ENCODE measurements at regions not wholly inside any gene's neighbourhood (a gene's known extent, or its start where the extent isn't known, plus 50 kb on each side); places are given as distances from the start of the nearest gene placed in this dataset.

GRCh38 chr2:201956361-201956760 is 77.3 kb upstream of the FZD7 start:
- H3K27ac ChIP-seq = no peak overlapping the region

GRCh38 chr2:201957091-201957490 is 76.6 kb upstream of the FZD7 start:
- no peak overlapping the region for H3K27ac ChIP-seq
- TF ChIP-seq CTCF (IDR thresholded peaks at IDR 0.05) (no peak), POLR2AphosphoS5 (IDR thresholded peaks at IDR 0.05; ENCODE audit: insufficient read depth in 1 of 2, low read depth in 1 of 2) (no peak), POLR2A (IDR thresholded peaks at IDR 0.05) (no peak)
- no peak for DNase-seq (ENCODE audit: extremely low spot score in 2 of 2)
- H3K9me3 ChIP-seq = no peaks in the 10 kb centered on the region
- H3K4me1 ChIP-seq = peaks cover 12% of the 10 kb centered on the region
- H3K27me3 ChIP-seq = no peaks in the 10 kb centered on the region
- no peak overlapping the region for H3K4me3 ChIP-seq
- intact Hi-C loops (cut with DNase I) = no loop called here
- H3K36me3 ChIP-seq = no peaks in the 10 kb centered on the region

More at GRCh38 chr2:201956361-201956760, 77.3 kb upstream of the FZD7 start:
- Histone ChIP-seq H3K9me3 (no peaks in the 10 kb centered on the region), H3K27me3 (no peaks in the 10 kb centered on the region), H3K4me3 (no peak overlapping the region), H3K36me3 (no peaks in the 10 kb centered on the region), H3K4me1 (peaks cover 12% of the 10 kb centered on the region)
- intact Hi-C loops (cut with DNase I) = no loop called here
- DNase-seq (ENCODE audit: extremely low spot score in 2 of 2) = no peak
- TF ChIP-seq CTCF (IDR thresholded peaks at IDR 0.05) = no peak
- no peak for TF ChIP-seq POLR2A (IDR thresholded peaks at IDR 0.05)
- TF ChIP-seq POLR2AphosphoS5 (IDR thresholded peaks at IDR 0.05; ENCODE audit: insufficient read depth in 1 of 2, low read depth in 1 of 2) = no peak

DNA sequence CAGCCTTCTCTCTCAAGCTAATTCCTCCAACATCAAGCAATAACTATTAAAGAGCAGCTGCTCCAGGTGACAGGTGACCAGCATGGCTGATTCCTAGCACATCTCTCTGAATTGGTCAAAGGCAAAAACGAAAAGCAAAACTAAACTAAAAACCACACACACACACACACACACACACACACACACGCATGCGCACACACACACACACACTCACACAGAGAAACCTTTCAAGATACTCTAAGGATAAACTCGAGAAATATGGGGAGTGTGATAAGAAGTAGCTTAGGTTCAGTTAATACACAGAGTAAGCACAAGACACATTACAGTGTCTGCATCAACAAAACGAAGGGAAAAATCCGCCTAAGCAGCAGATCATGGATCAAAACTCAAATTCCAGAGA is 74.5 kb upstream of the FZD7 start:
- Histone ChIP-seq H3K4me1 (peaks cover 12% of the 10 kb centered on the region), H3K27me3 (no peaks in the 10 kb centered on the region), H3K9me3 (no peaks in the 10 kb centered on the region), H3K36me3 (no peaks in the 10 kb centered on the region), H3K4me3 (no peak overlapping the region), H3K27ac (no peak overlapping the region)
- no peak for TF ChIP-seq CTCF (IDR thresholded peaks at IDR 0.05)
- no peak for TF ChIP-seq POLR2AphosphoS5 (IDR thresholded peaks at IDR 0.05; ENCODE audit: insufficient read depth in 1 of 2, low read depth in 1 of 2)
- no peak for TF ChIP-seq POLR2A (IDR thresholded peaks at IDR 0.05)
- intact Hi-C loops (cut with DNase I) = no loop called here
- no peak for DNase-seq (ENCODE audit: extremely low spot score in 2 of 2)

DNA sequence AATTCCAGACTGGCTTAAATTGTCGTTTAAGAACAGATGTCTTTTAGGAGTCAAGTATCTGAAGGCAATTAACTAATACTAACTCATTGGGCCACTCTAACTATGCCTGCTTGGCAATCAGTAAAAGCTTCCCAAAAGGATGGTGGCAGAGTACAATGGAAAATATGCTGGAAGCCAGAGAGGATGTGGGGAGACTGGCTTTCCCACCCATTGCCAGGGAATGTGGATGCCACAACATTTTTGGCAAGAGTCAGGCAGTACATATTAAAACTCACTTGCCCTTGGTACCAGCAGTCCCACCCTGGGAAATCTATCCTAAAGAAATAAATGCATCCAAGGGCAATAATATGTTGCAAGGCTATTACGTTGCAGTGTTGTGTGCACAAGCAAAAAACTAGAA is 74.0 kb upstream of the FZD7 start:
- intact Hi-C loops (cut with DNase I) = no loop called here
- DNase-seq (ENCODE audit: extremely low spot score in 2 of 2) = no peak
- TF ChIP-seq POLR2AphosphoS5 (IDR thresholded peaks at IDR 0.05; ENCODE audit: insufficient read depth in 1 of 2, low read depth in 1 of 2) (no peak), POLR2A (IDR thresholded peaks at IDR 0.05) (no peak), CTCF (IDR thresholded peaks at IDR 0.05) (no peak)
- no peak overlapping the region for H3K4me3 ChIP-seq
- no peaks in the 10 kb centered on the region for H3K36me3 ChIP-seq
- peaks cover 12% of the 10 kb centered on the region for H3K4me1 ChIP-seq
- no peaks in the 10 kb centered on the region for H3K27me3 ChIP-seq
- H3K9me3 ChIP-seq = no peaks in the 10 kb centered on the region
- no peak overlapping the region for H3K27ac ChIP-seq

DNA sequence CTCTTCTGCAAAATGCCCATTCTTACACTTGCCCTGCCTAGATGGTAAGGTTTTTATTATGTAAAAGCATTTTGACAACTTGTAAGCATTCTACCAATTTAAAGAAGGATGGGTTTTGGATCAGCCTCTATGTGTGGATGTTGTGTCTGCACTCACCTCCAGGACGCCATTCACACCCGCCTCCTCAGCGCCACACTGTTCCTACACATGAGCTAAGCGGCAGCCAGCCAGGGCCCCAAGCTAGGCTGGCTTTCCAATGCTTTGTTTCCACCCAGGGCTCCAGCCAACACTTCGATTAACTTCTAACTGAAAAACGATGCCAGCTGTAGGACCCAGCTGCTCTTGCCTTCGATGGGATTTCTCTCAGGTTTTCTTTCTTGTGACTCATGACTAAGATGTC is 73.3 kb upstream of the FZD7 start:
- no peak overlapping the region for H3K27ac ChIP-seq
- H3K4me1 ChIP-seq = peaks cover 12% of the 10 kb centered on the region
- TF ChIP-seq POLR2AphosphoS5 (IDR thresholded peaks at IDR 0.05; ENCODE audit: insufficient read depth in 1 of 2, low read depth in 1 of 2) (no peak), POLR2A (IDR thresholded peaks at IDR 0.05) (no peak), CTCF (IDR thresholded peaks at IDR 0.05) (no peak)
- H3K27me3 ChIP-seq = no peaks in the 10 kb centered on the region
- intact Hi-C loops (cut with DNase I) = no loop called here
- H3K4me3 ChIP-seq = no peak overlapping the region
- DNase-seq (ENCODE audit: extremely low spot score in 2 of 2) = no peak
- H3K9me3 ChIP-seq = no peaks in the 10 kb centered on the region
- H3K36me3 ChIP-seq = no peaks in the 10 kb centered on the region
